GM10266 (cell line): ENCODE measurements at regions not wholly inside any gene's neighbourhood (a gene's known extent, or its start where the extent isn't known, plus 50 kb on each side); places are given as distances from the start of the nearest gene placed in this dataset.

Source experiments
- DNase-seq: peaks from one replicate; pipeline ENCODE4 v3.0.0; 2012; ENCODE audit errors: extremely low spot score
- TF ChIP-seq, protein P1 (sequence below): IDR thresholded peaks from 2 replicates; pipeline ENCODE4 v1.5.1; 2012; ENCODE audit warnings: mild to moderate bottlenecking, low read depth; ENCODE audit not compliant: control insufficient read depth, insufficient read depth; ENCODE audit errors: missing control alignments

- no peak for DNase-seq
- TF ChIP-seq, protein P1, sequence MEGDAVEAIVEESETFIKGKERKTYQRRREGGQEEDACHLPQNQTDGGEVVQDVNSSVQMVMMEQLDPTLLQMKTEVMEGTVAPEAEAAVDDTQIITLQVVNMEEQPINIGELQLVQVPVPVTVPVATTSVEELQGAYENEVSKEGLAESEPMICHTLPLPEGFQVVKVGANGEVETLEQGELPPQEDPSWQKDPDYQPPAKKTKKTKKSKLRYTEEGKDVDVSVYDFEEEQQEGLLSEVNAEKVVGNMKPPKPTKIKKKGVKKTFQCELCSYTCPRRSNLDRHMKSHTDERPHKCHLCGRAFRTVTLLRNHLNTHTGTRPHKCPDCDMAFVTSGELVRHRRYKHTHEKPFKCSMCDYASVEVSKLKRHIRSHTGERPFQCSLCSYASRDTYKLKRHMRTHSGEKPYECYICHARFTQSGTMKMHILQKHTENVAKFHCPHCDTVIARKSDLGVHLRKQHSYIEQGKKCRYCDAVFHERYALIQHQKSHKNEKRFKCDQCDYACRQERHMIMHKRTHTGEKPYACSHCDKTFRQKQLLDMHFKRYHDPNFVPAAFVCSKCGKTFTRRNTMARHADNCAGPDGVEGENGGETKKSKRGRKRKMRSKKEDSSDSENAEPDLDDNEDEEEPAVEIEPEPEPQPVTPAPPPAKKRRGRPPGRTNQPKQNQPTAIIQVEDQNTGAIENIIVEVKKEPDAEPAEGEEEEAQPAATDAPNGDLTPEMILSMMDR = no peak
These were observed 145.8 kb downstream of the AKAIN1 start for GRCh38 chr18:5051207-5051606.

GRCh38 chr18:5049124-5049523 is 147.9 kb downstream of the AKAIN1 start:
- no peak for DNase-seq

DNA sequence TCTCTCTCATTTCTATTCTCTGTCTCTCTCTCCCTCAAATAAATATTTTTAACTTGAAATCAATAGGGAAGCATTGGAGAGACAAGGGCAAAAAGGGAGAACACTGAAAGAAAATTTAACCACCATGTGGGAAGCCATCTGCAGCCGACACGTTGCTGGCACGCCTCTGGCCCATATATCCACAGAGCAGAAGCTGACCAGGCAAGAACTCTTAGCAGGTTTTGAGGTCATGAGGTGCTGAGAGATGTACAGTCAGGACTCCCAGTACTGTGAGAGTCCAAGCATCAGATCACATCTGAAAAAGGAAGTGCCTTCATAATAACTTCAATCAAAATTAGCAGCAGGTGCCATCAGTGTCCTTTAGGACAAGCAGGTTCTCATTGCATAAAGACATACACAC is 156.6 kb downstream of the AKAIN1 start:
- TF ChIP-seq, protein P1 = no peak
- DNase-seq = no peak

More at GRCh38 chr18:5049124-5049523, 147.9 kb downstream of the AKAIN1 start:
- TF ChIP-seq, protein P1 = no peak

DNA sequence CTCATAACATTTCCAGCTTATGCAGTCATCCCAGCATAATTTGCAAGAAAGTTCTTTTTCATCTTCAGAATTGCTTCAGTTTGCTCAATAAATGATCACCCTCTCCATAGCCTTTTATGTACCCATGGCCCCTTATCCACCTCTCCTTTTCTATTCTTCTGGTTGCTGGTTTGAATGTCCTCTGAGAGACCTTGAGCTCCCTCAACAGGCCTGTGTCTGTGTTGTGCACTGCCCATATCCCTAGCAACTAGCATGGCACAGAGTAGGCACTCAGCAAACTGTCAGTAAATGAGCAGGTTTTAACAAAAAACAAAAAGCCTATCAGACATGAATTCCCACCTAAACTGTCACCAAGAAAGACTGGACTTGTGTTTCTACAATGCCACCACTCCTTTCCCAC is 160.5 kb downstream of the AKAIN1 start:
- TF ChIP-seq, protein P1 = no peak
- DNase-seq = no peak

DNA sequence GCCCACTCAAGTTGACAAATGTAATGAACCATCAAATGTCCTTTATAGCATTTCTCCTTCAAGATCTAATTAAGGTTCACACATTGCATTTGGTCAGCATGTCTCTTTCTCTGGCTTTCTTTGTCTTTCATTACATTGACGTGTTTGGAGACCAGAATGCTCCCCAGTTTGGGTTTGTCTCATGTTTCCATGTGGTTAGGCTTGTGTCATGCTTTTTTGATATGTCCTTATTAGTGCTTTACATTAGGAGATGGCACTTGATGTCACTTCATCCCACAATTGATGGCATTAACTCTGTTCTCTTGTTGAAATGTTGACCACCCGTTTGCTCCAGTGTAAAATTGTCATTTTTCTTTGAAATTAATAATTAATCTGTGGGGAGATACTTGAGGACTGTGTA is 165.8 kb downstream of the AKAIN1 start:
- TF ChIP-seq, protein P1 = no peak

GRCh38 chr18:5030636-5031035 is 166.4 kb downstream of the AKAIN1 start:
- DNase-seq = no peak
- TF ChIP-seq, protein P1 = no peak

More for the DNA sequence above, 165.8 kb downstream of the AKAIN1 start:
- no peak for DNase-seq

GRCh38 chr18:5029592-5029991 is 167.5 kb downstream of the AKAIN1 start:
- TF ChIP-seq, protein P1 = no peak
- DNase-seq = no peak
